Gastroesophageal sphincter (tissue), 3 donors: ENCODE measurements at regions not wholly inside any gene's neighbourhood (a gene's known extent, or its start where the extent isn't known, plus 50 kb on each side); places are given as distances from the start of the nearest gene placed in this dataset.

Experiments
- CTCF ChIP-seq, 4 experiments: fragments of 200-600 bp in 2 of 4; fragments of 450-650 bp in 2 of 4; sonication (generic) in 1 of 4; IDR thresholded peaks; one replicate each; pipeline ENCODE4 v1.5.1; 2017 to 2019; ENCODE audit warnings: antibody characterized with exemption in 4 of 4, mild to moderate bottlenecking in 2 of 4, moderate library complexity in 2 of 4
- EP300 ChIP-seq: sonication (generic); formaldehyde crosslinking; IDR thresholded peaks from one replicate; pipeline ENCODE4 v1.6.1; 2017; ENCODE audit warnings: antibody characterized with exemption, mild to moderate bottlenecking
- POLR2A ChIP-seq, 2 donors: fragments of 450-650 bp; IDR thresholded peaks; one replicate each; pipeline ENCODE4 v1.6.1; 2017; ENCODE audit warnings: antibody characterized with exemption in 2 of 2, mild to moderate bottlenecking in 2 of 2, moderate library complexity in 1 of 2
- POLR2AphosphoS5 ChIP-seq: sonication (generic); formaldehyde crosslinking; IDR thresholded peaks from one replicate; pipeline ENCODE4 v1.6.1; 2017; ENCODE audit warnings: antibody characterized with exemption

GRCh38 chr12:74193191-74193590, 344.4 kb upstream of the ATXN7L3B start:
- TF ChIP-seq POLR2A (IDR thresholded peaks at IDR 0.05) (no peak), CTCF (IDR thresholded peaks at IDR 0.05) (no peak), POLR2AphosphoS5 (no peak), EP300 (no peak)
